NT2/D1 (cell line): ENCODE measurements at regions not wholly inside any gene's neighbourhood (a gene's known extent, or its start where the extent isn't known, plus 50 kb on each side); places are given as distances from the start of the nearest gene placed in this dataset.

Experiments
- DNase-seq: peaks from one replicate; pipeline ENCODE4 v3.0.0-alpha.2; 2011; ENCODE audit warnings: low read depth, low spot score
- H3K27me3 ChIP-seq: 2 replicates; pipeline ENCODE4 v1.6.0; 2011; ENCODE audit warnings: mild to moderate bottlenecking; ENCODE audit not compliant: insufficient read length, insufficient read depth
- H3K36me3 ChIP-seq: 2 replicates; pipeline ENCODE4 v1.6.1; 2011; ENCODE audit warnings: mild to moderate bottlenecking, low read length, mixed read lengths; ENCODE audit not compliant: insufficient read depth, insufficient read length
- H3K4me1 ChIP-seq: 2 replicates; pipeline ENCODE4 v1.5.1; 2011; ENCODE audit not compliant: insufficient read depth, insufficient read length
- H3K4me3 ChIP-seq: 2 replicates; pipeline ENCODE4 v1.5.1; 2011; ENCODE audit warnings: low read depth; ENCODE audit not compliant: insufficient read length
- H3K9ac ChIP-seq: 2 replicates; pipeline ENCODE4 v1.6.0; 2011; ENCODE audit warnings: low read depth; ENCODE audit not compliant: insufficient read length
- H3K9me3 ChIP-seq: 2 replicates; pipeline ENCODE4 v1.5.1; 2011; ENCODE audit warnings: mild to moderate bottlenecking, low read length; ENCODE audit not compliant: insufficient read depth
- SUZ12 ChIP-seq: IDR thresholded peaks from 2 replicates; pipeline ENCODE4 v1.6.1; 2011; ENCODE audit not compliant: insufficient read length, insufficient read depth; ENCODE audit errors: extremely low read depth
- YY1 ChIP-seq: IDR thresholded peaks from 2 replicates; pipeline ENCODE4 v1.6.1; 2011; ENCODE audit not compliant: insufficient read length, insufficient read depth
- ZNF274 ChIP-seq: IDR thresholded peaks from 2 replicates; pipeline ENCODE4 v1.6.1; 2011; ENCODE audit warnings: mild to moderate bottlenecking, low read depth, low read length

- no peaks in the 10 kb centered on the region for H3K4me1 ChIP-seq
- H3K4me3 ChIP-seq: no peak overlapping the region
- H3K9me3 ChIP-seq: no peaks in the 10 kb centered on the region
- H3K9ac ChIP-seq: no peak overlapping the region
- no peaks in the 10 kb centered on the region for H3K27me3 ChIP-seq
- no peak for TF ChIP-seq SUZ12
- TF ChIP-seq ZNF274: no peak
- no peak for TF ChIP-seq YY1
- no peaks in the 10 kb centered on the region for H3K36me3 ChIP-seq
- DNase-seq: peak; percentile 25
Observed at GRCh38 chr15:61651267-61651666, 409.0 kb downstream of the VPS13C start.

GRCh38 chr15:61649046-61649445 is 411.2 kb downstream of the VPS13C start:
- DNase-seq: no peak
- no peak for TF ChIP-seq ZNF274
- no peak for TF ChIP-seq YY1
- H3K4me1 ChIP-seq: no peaks in the 10 kb centered on the region
- H3K9me3 ChIP-seq: no peaks in the 10 kb centered on the region
- no peaks in the 10 kb centered on the region for H3K27me3 ChIP-seq
- no peak overlapping the region for H3K9ac ChIP-seq
- H3K4me3 ChIP-seq: no peak overlapping the region
- H3K36me3 ChIP-seq: no peaks in the 10 kb centered on the region

GRCh38 chr15:61644550-61644949 is 415.4 kb upstream of the RORA start:
- Histone ChIP-seq H3K27me3 (peaks cover 11% of the 10 kb centered on the region), H3K4me3 (no peak overlapping the region), H3K36me3 (no peaks in the 10 kb centered on the region), H3K9me3 (no peaks in the 10 kb centered on the region), H3K9ac (no peak overlapping the region), H3K4me1 (no peaks in the 10 kb centered on the region)
- TF ChIP-seq YY1 (no peak), ZNF274 (no peak), SUZ12 (no peak)
- no peak for DNase-seq

GRCh38 chr15:61641645-61642044 is 412.5 kb upstream of the RORA start:
- TF ChIP-seq SUZ12: no peak
- TF ChIP-seq YY1: no peak
- TF ChIP-seq ZNF274: no peak

GRCh38 chr15:61640756-61641155 is 411.7 kb upstream of the RORA start:
- H3K27me3 ChIP-seq: peaks cover 11% of the 10 kb centered on the region
- no peak for DNase-seq

More at GRCh38 chr15:61641645-61642044, 412.5 kb upstream of the RORA start:
- Histone ChIP-seq H3K27me3 (peaks cover 11% of the 10 kb centered on the region), H3K36me3 (no peaks in the 10 kb centered on the region), H3K4me3 (no peak overlapping the region), H3K4me1 (no peaks in the 10 kb centered on the region), H3K9me3 (no peaks in the 10 kb centered on the region), H3K9ac (no peak overlapping the region)
- DNase-seq: no peak

GRCh38 chr15:61639491-61639890 is 410.4 kb upstream of the RORA start:
- Histone ChIP-seq H3K27me3 (peaks cover 11% of the 10 kb centered on the region), H3K4me3 (no peak overlapping the region), H3K9me3 (no peaks in the 10 kb centered on the region), H3K9ac (no peak overlapping the region), H3K4me1 (no peaks in the 10 kb centered on the region), H3K36me3 (no peaks in the 10 kb centered on the region)
- TF ChIP-seq SUZ12 (no peak), YY1 (no peak), ZNF274 (no peak)
- DNase-seq: no peak

More at GRCh38 chr15:61640756-61641155, 411.7 kb upstream of the RORA start:
- Histone ChIP-seq H3K4me3 (no peak overlapping the region), H3K4me1 (no peaks in the 10 kb centered on the region), H3K9me3 (no peaks in the 10 kb centered on the region), H3K36me3 (no peaks in the 10 kb centered on the region), H3K9ac (no peak overlapping the region)
- TF ChIP-seq SUZ12: no peak
- TF ChIP-seq YY1: no peak
- TF ChIP-seq ZNF274: no peak

GRCh38 chr15:61634837-61635236 is 405.7 kb upstream of the RORA start:
- TF ChIP-seq YY1 (no peak), SUZ12 (no peak), ZNF274 (no peak)
- H3K9me3 ChIP-seq: no peaks in the 10 kb centered on the region
- DNase-seq: no peak
- no peaks in the 10 kb centered on the region for H3K4me1 ChIP-seq
- H3K9ac ChIP-seq: no peak overlapping the region
- no peak overlapping the region for H3K4me3 ChIP-seq
- no peaks in the 10 kb centered on the region for H3K27me3 ChIP-seq
- H3K36me3 ChIP-seq: no peaks in the 10 kb centered on the region
